ENCODE measurements at regions not wholly inside any gene's neighbourhood (a gene's known extent, or its start where the extent isn't known, plus 50 kb on each side); places are given as distances from the start of the nearest gene placed in this dataset.

GRCh38 chr6:23420659-23421350 lies 705.2 kb upstream of the NRSN1 start:
- no peak for DNase-seq (ENCODE audit: low read depth)

GRCh38 chr6:23424584-23424983 lies 701.4 kb upstream of the NRSN1 start:
- no peak for DNase-seq (ENCODE audit: low read depth)

- DNase-seq (ENCODE audit: low read depth): no peak
Observed at GRCh38 chr6:23435126-23435525, 690.9 kb upstream of the NRSN1 start.

GRCh38 chr6:23435798-23436197 lies 690.2 kb upstream of the NRSN1 start:
- DNase-seq (ENCODE audit: low read depth): no peak

- no peak for DNase-seq (ENCODE audit: low read depth)
Observed at GRCh38 chr6:23441808-23442461, 684.1 kb upstream of the NRSN1 start.

- peak; percentile 45 for DNase-seq (ENCODE audit: low read depth)
Observed at GRCh38 chr6:23445157-23445710, 680.8 kb upstream of the NRSN1 start.

GRCh38 chr6:23446469-23446967 lies 679.5 kb upstream of the NRSN1 start:
- peak; percentile 67 for DNase-seq (ENCODE audit: low read depth)

- DNase-seq (ENCODE audit: low read depth): no peak
Observed at GRCh38 chr6:23447731-23448130, 678.3 kb upstream of the NRSN1 start.

- DNase-seq (ENCODE audit: low read depth): no peak
Observed at GRCh38 chr6:23448281-23448680, 677.7 kb upstream of the NRSN1 start.

- DNase-seq (ENCODE audit: low read depth): peak; percentile 48
Observed at GRCh38 chr6:23454080-23454976, 671.7 kb upstream of the NRSN1 start.

GRCh38 chr6:23455754-23456153 lies 670.3 kb upstream of the NRSN1 start:
- no peak for DNase-seq (ENCODE audit: low read depth)

- DNase-seq (ENCODE audit: low read depth): peak; percentile 36
Observed at GRCh38 chr6:23456396-23456795, 669.6 kb upstream of the NRSN1 start.

- DNase-seq (ENCODE audit: low read depth): no peak
Observed at GRCh38 chr6:23457321-23457720, 668.7 kb upstream of the NRSN1 start.

- DNase-seq (ENCODE audit: low read depth): no peak
Observed at GRCh38 chr6:23465912-23466311, 660.1 kb upstream of the NRSN1 start.

- peak; percentile 71 for DNase-seq (ENCODE audit: low read depth)
Observed at GRCh38 chr6:23477586-23477985, 648.4 kb upstream of the NRSN1 start.

- DNase-seq (ENCODE audit: low read depth): no peak
Observed at GRCh38 chr6:23478312-23478711, 647.7 kb upstream of the NRSN1 start.

GRCh38 chr6:23483896-23484295 lies 642.1 kb upstream of the NRSN1 start:
- DNase-seq (ENCODE audit: low read depth): no peak

- DNase-seq (ENCODE audit: low read depth): no peak
Observed at GRCh38 chr6:23494367-23494766, 631.6 kb upstream of the NRSN1 start.

GRCh38 chr6:23498013-23498412 lies 628.0 kb upstream of the NRSN1 start:
- peak; percentile 45 for DNase-seq (ENCODE audit: low read depth)

- DNase-seq (ENCODE audit: low read depth): no peak
Observed at GRCh38 chr6:23499549-23499948, 626.5 kb upstream of the NRSN1 start.

GRCh38 chr6:23503173-23503572 lies 622.8 kb upstream of the NRSN1 start:
- DNase-seq (ENCODE audit: low read depth): no peak

GRCh38 chr6:23505026-23505425 lies 621.0 kb upstream of the NRSN1 start:
- DNase-seq (ENCODE audit: low read depth): peak; percentile 38
